K562 (cell line): ENCODE measurements at regions not wholly inside any gene's neighbourhood (a gene's known extent, or its start where the extent isn't known, plus 50 kb on each side); places are given as distances from the start of the nearest gene placed in this dataset.

Source experiments
- CC2D1A ChIP-seq: fragments of 450-650 bp; IDR thresholded peaks from 2 replicates; pipeline ENCODE4 v1.6.1; 2017; ENCODE audit warnings: mild to moderate bottlenecking
- CEBPG ChIP-seq, 3 experiments: fragments of 200-800 bp in 1 of 3; sonication (Bioruptor generic) in 1 of 3; sonication (generic) in 1 of 3; formaldehyde crosslinking in 1 of 3; IDR thresholded peaks in 2 of 3; conservative IDR thresholded peaks in 1 of 3; 2 replicates each; pipeline versions ENCODE4 v1.6.1 to v1.8.0; 2016 to 2022; ENCODE audit warnings: missing compliant biosample characterization in 2 of 3, missing genetic modification characterization in 2 of 3, mild to moderate bottlenecking in 1 of 3, missing genetic modification reagents in 1 of 3
- CUX1 ChIP-seq: fragments of 200-800 bp; sonication (Bioruptor generic); IDR thresholded peaks from 2 replicates; pipeline ENCODE4 v1.6.1; 2016; ENCODE audit warnings: missing genetic modification characterization, missing compliant biosample characterization
- CXXC5 ChIP-seq: fragments of 250-450 bp; sonication (Bioruptor Pico); IDR thresholded peaks from 2 replicates; pipeline ENCODE4 v1.8.0; 2022; ENCODE audit warnings: inconsistent platforms, mild to moderate bottlenecking, moderate library complexity
- FOXA1 ChIP-seq: fragments of 450-650 bp; IDR thresholded peaks from 2 replicates; pipeline ENCODE4 v1.6.1; 2016; ENCODE audit warnings: mild to moderate bottlenecking, borderline replicate concordance
- LEF1 ChIP-seq: fragments of 450-650 bp; IDR thresholded peaks from 2 replicates; pipeline ENCODE4 v1.6.1; 2016; ENCODE audit warnings: mild to moderate bottlenecking
- MGA ChIP-seq: fragments of 450-650 bp; IDR thresholded peaks from 2 replicates; pipeline ENCODE4 v1.6.1; 2016; ENCODE audit warnings: mild to moderate bottlenecking, moderate library complexity
- NFRKB ChIP-seq: fragments of 450-650 bp; IDR thresholded peaks from 2 replicates; pipeline ENCODE4 v1.6.1; 2016; ENCODE audit warnings: low read depth
- SAP30 ChIP-seq: fragments of 200-600 bp; sonication (generic); IDR thresholded peaks from 2 replicates; pipeline ENCODE4 v1.6.1; 2012; ENCODE audit warnings: borderline replicate concordance, low read depth, mild to moderate bottlenecking, moderate library complexity, low read length, control low read depth, inconsistent platforms; ENCODE audit not compliant: insufficient read depth, poor library complexity, severe bottlenecking
- ZFX ChIP-seq: sonication (generic); formaldehyde crosslinking; IDR thresholded peaks from 2 replicates; pipeline ENCODE4 v1.8.0; 2022; ENCODE audit warnings: mild to moderate bottlenecking, missing genetic modification reagents, moderate library complexity

- TF ChIP-seq CUX1 (0 out of 2 replicates have a peak, but pooled peaks have one; percentile 48), LEF1 (peak; percentile 82), CEBPG (CRISPR knock-in tag; IDR thresholded peaks at IDR 0.05) (no peak), CEBPG (tag; conservative IDR thresholded peaks at IDR 0.05 in 1 of 2, IDR thresholded peaks at IDR 0.05 in 1 of 2) (no peak), CXXC5 (CRISPR knock-in tag) (peak; percentile 37), NFRKB (peak; percentile 25; the same call in 1 of the 2 replicates), FOXA1 (peak; percentile 12; the same call in 1 of the 2 replicates), ZFX (peak; percentile 29; the same call in 1 of the 2 replicates), MGA (peak; percentile 57), SAP30 (no peak), CC2D1A (peak; percentile 55; the same call in 1 of the 2 replicates)
Observed at GRCh38 chr10:21208666-21209316, 311.7 kb upstream of the NEBL start (continued).
